Fibroblast of lung (primary cell): ENCODE measurements at regions not wholly inside any gene's neighbourhood (a gene's known extent, or its start where the extent isn't known, plus 50 kb on each side); places are given as distances from the start of the nearest gene placed in this dataset.

Experiments used
- DNase-seq, 2 donors: peaks; one replicate each; pipeline versions ENCODE4 v3.0.0 to v3.0.0-alpha.2; 2010; ENCODE audit warnings: low read depth in 2 of 2
- H2AFZ ChIP-seq: 2 replicates; pipeline ENCODE4 v1.5.1; 2012; ENCODE audit warnings: low read length, control low read depth, inconsistent platforms
- H3K27ac ChIP-seq: 2 replicates; pipeline ENCODE4 v1.5.1; 2011; ENCODE audit warnings: low read length, control low read depth; ENCODE audit not compliant: insufficient read depth
- H3K27me3 ChIP-seq: 2 replicates; pipeline ENCODE4 v1.5.1; 2011; ENCODE audit warnings: mild to moderate bottlenecking, low read length; ENCODE audit not compliant: control insufficient read depth, insufficient read depth
- H3K36me3 ChIP-seq: 2 replicates; pipeline ENCODE4 v1.5.1; 2011; ENCODE audit warnings: low read length; ENCODE audit not compliant: control insufficient read depth, insufficient read depth
- H3K4me1 ChIP-seq: 2 replicates; pipeline ENCODE4 v1.5.1; 2011; ENCODE audit warnings: low read length; ENCODE audit not compliant: control insufficient read depth, insufficient read depth; ENCODE audit errors: extremely low read depth
- H3K4me2 ChIP-seq: 2 replicates; pipeline ENCODE4 v1.5.1; 2011; ENCODE audit warnings: low read length, control low read depth; ENCODE audit not compliant: insufficient read depth; ENCODE audit errors: extremely low read depth
- H3K4me3 ChIP-seq, 4 experiments: fragments of 200-600 bp in 1 of 4; sonication (generic) in 1 of 4; replicated peaks in 1 of 4; 2 replicates each; pipeline ENCODE4 v1.5.1; 2011 to 2016; ENCODE audit warnings: low read length in 4 of 4, low read depth in 3 of 4, mild to moderate bottlenecking in 3 of 4, control low read depth in 2 of 4, inconsistent platforms in 1 of 4, mixed read lengths in 1 of 4; ENCODE audit not compliant: insufficient read depth in 1 of 4; ENCODE audit errors: control extremely low read depth in 1 of 4
- H3K79me2 ChIP-seq: 2 replicates; pipeline ENCODE4 v1.5.1; 2012; ENCODE audit warnings: mild to moderate bottlenecking, low read length, inconsistent platforms; ENCODE audit not compliant: control insufficient read depth, insufficient read depth
- H3K9ac ChIP-seq: 2 replicates; pipeline ENCODE4 v1.5.1; 2011; ENCODE audit warnings: mild to moderate bottlenecking, low read length, control low read depth; ENCODE audit not compliant: insufficient read depth
- H3K9me3 ChIP-seq: 2 replicates; pipeline ENCODE4 v1.5.1; 2012; ENCODE audit warnings: low read depth, low read length; ENCODE audit not compliant: control insufficient read depth, insufficient read depth
- H4K20me1 ChIP-seq: 2 replicates; pipeline ENCODE4 v1.5.1; 2011; ENCODE audit warnings: low read length; ENCODE audit not compliant: control insufficient read depth, insufficient read depth; ENCODE audit errors: extremely low read depth
- EZH2 ChIP-seq: IDR thresholded peaks from 2 replicates; pipeline ENCODE4 v1.5.1; 2012; ENCODE audit warnings: low read length, control low read depth, mild to moderate bottlenecking; ENCODE audit errors: missing control alignments
- TF ChIP-seq, protein P1 (sequence below), 2 donors: IDR thresholded peaks in 1 of 2; conservative IDR thresholded peaks in 1 of 2; 1 replicate in 1 of 2; 2 replicates in 1 of 2; pipeline ENCODE4 v1.5.1; 2011 to 2012; ENCODE audit warnings: low read length in 2 of 2, control low read depth in 1 of 2, inconsistent platforms in 1 of 2, low read depth in 1 of 2, mild to moderate bottlenecking in 1 of 2

DNA sequence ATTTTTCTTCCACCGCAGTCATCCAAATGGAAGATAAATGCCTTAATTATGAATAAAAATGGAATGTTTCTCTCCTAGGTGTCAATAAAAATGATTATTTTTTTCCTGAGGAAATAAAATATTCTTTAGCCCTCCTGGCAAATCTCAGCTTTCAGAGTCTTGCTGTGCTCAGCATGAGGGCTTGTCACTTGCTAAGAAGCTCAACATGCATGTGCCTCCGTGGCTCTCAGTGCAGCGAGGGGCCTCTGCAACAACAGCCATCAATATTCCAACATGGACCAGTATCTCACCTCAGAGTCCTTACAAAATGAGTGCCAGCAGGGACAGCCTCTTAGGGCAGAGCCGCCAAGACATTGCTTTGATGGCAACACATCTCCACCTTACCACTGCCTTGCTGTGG, 159.5 kb upstream of the TMPO start:
- no peak overlapping the region for H2AFZ ChIP-seq
- no peak for DNase-seq

DNA sequence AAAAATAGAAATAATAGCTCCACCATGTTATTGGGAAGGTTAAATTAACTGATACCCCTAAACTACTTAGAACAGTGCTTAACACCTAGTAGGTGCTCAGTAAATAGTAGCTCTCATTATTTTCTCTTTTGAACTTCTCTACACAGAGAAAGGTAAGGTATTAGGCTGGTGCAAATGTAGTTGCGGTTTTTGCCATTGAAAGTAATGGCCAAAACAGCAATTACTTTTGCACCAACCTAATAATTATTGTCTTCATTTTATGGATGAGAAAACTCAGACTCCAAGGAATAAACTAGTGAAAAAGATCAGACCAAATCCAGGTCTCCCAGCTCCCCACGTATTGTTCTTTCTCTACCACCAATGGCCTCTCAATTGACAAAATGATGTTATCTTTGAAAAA, 157.2 kb upstream of the TMPO start:
- no peaks in the 10 kb centered on the region for H3K36me3 ChIP-seq
- no peak overlapping the region for H3K4me3 ChIP-seq
- H3K9ac ChIP-seq = no peak overlapping the region
- H3K79me2 ChIP-seq = no peaks in the 10 kb centered on the region
- no peaks in the 10 kb centered on the region for H3K27me3 ChIP-seq
- no peaks in the 10 kb centered on the region for H3K9me3 ChIP-seq
- H4K20me1 ChIP-seq = no peaks in the 10 kb centered on the region
- no peak for DNase-seq
- no peak overlapping the region for H3K27ac ChIP-seq
- no peak overlapping the region for H3K4me2 ChIP-seq
- H3K4me1 ChIP-seq = no peaks in the 10 kb centered on the region
- no peak for TF ChIP-seq EZH2
- TF ChIP-seq, protein P1, sequence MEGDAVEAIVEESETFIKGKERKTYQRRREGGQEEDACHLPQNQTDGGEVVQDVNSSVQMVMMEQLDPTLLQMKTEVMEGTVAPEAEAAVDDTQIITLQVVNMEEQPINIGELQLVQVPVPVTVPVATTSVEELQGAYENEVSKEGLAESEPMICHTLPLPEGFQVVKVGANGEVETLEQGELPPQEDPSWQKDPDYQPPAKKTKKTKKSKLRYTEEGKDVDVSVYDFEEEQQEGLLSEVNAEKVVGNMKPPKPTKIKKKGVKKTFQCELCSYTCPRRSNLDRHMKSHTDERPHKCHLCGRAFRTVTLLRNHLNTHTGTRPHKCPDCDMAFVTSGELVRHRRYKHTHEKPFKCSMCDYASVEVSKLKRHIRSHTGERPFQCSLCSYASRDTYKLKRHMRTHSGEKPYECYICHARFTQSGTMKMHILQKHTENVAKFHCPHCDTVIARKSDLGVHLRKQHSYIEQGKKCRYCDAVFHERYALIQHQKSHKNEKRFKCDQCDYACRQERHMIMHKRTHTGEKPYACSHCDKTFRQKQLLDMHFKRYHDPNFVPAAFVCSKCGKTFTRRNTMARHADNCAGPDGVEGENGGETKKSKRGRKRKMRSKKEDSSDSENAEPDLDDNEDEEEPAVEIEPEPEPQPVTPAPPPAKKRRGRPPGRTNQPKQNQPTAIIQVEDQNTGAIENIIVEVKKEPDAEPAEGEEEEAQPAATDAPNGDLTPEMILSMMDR (conservative IDR thresholded peaks at IDR 0.05 in 1 of 2, IDR thresholded peaks at IDR 0.05 in 1 of 2; ENCODE audit: low read depth in 1 of 2, low read length in 2 of 2) = no peak
- no peak overlapping the region for H2AFZ ChIP-seq

More for the DNA sequence above, 159.5 kb upstream of the TMPO start:
- Histone ChIP-seq H3K36me3 (no peaks in the 10 kb centered on the region), H3K4me1 (no peaks in the 10 kb centered on the region), H3K27ac (no peak overlapping the region), H3K9ac (no peak overlapping the region), H3K79me2 (no peaks in the 10 kb centered on the region), H3K9me3 (no peaks in the 10 kb centered on the region), H4K20me1 (no peaks in the 10 kb centered on the region), H3K27me3 (no peaks in the 10 kb centered on the region), H3K4me2 (no peak overlapping the region), H3K4me3 (no peak overlapping the region)
- TF ChIP-seq EZH2 = no peak
- TF ChIP-seq, protein P1 (conservative IDR thresholded peaks at IDR 0.05 in 1 of 2, IDR thresholded peaks at IDR 0.05 in 1 of 2; ENCODE audit: low read depth in 1 of 2, low read length in 2 of 2) = no peak

DNA sequence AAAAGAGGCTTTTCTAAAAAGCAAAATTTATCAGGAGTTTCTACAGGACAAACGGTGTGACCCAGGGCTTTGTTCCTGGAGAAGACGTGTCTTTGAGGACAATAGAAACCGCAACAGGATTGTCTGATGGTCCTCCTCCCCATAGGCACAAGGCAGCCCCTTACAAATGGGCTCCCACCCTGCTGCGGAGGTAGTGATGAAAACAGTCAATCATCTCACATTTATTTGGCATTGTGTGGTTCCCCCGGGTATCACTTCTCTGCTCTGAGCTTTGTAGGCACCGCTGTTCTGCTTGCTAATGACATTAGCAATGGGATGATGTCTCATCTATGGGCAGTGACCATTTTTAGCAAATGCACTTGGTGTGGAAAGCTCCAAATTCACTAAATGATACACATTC, 155.5 kb upstream of the TMPO start:
- no peak for TF ChIP-seq EZH2
- TF ChIP-seq, protein P1 (conservative IDR thresholded peaks at IDR 0.05 in 1 of 2, IDR thresholded peaks at IDR 0.05 in 1 of 2; ENCODE audit: low read depth in 1 of 2, low read length in 2 of 2) = no peak
- Histone ChIP-seq H3K27ac (no peak overlapping the region), H4K20me1 (no peaks in the 10 kb centered on the region), H3K27me3 (no peaks in the 10 kb centered on the region), H3K4me3 (no peak overlapping the region), H3K4me2 (no peak overlapping the region), H3K4me1 (no peaks in the 10 kb centered on the region), H3K9ac (no peak overlapping the region), H3K79me2 (no peaks in the 10 kb centered on the region), H2AFZ (no peak overlapping the region), H3K9me3 (no peaks in the 10 kb centered on the region), H3K36me3 (no peaks in the 10 kb centered on the region)
- no peak for DNase-seq
